Stimulated activated CD8-positive, alpha-beta memory T cell treated with anti-CD3 and anti-CD28 coated beads, Interleukin-4, amount 100 ng/mL, for 24 hours (primary cell): ENCODE measurements at regions not wholly inside any gene's neighbourhood (a gene's known extent, or its start where the extent isn't known, plus 50 kb on each side); places are given as distances from the start of the nearest gene placed in this dataset.

Source experiments
- DNase-seq: peaks from one replicate; pipeline ENCODE4 v3.0.0-alpha.2; 2020; ENCODE audit warnings: low read depth

DNA sequence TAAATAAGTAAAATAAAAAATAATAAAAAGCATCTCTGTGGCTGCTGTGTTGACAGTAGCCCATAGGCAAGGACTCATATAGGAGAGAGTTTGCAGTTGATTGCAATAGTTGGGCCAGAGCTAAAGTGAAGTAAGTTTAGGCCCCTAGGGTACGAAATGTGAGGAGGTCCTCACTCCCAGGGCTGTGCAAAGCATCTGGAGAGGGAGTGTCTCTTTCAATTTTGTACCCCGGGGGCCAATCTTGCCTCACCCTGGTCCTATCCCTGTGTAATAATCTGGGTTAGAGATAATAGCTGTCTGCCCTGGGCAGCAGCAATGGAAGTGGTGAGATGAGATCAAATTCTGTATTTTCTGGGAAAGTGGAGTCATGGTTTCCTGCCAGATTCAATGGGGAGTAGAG is 365.7 kb downstream of the GATA3 start:
- DNase-seq: no peak

GRCh38 chr10:8424555-8425211 is 370.2 kb downstream of the GATA3 start:
- no peak for DNase-seq

DNA sequence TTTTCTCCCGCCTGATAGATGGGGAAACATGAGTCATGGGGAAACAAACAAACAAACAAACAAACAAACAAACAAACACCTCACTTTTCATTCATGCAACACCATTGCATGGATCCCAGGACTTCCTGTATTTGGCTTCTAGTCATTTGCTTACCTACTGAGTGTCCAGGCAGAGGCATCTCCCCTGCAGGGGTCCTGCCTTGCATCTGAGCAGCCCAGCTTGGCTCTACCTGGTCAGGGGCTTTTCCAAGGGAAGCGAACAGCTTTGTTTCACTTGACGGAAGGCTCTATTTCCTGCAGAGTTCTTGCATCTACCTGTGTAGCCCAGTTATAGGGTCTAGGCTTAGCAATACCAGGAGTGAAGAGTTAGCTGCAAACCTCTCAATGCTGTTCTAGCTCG is 374.2 kb downstream of the GATA3 start:
- no peak for DNase-seq

DNA sequence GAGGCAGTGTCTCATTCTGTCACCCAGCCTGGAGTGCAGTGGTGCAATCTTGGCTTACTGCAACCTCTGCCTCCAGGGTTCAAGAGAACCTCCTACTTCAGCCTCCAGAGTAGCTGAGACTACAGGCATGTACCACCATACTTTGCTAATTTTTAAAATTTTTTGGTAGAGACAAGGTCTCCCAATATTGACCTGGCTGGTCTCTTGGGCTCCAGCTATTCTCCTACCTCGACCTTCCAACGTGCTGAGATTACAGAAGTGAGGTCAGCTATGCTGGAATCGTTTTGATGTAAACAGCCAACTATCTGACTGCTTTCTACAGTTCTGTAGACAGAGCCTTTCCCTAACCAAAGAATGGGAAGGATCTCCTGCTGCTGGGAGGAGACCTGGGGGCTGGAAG is 375.8 kb downstream of the GATA3 start:
- no peak for DNase-seq

DNA sequence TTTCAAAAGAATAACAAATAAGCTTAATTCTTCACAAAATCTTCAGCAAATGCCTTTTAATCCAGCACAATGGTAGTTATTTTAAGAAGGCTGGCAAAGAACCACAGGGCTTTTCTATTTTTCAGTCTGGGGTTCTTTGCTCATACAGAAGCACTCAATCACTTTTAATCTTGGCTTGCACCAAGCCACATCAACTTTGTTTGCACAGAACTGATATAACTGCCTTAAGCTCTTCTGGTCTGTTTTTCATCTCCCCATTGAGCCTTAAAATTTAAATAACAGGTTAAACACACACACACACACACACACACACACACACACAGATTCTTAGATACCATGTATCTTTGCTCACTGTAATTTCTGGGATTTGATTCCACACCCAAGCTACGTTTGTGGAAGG is 377.0 kb downstream of the GATA3 start:
- DNase-seq: no peak

DNA sequence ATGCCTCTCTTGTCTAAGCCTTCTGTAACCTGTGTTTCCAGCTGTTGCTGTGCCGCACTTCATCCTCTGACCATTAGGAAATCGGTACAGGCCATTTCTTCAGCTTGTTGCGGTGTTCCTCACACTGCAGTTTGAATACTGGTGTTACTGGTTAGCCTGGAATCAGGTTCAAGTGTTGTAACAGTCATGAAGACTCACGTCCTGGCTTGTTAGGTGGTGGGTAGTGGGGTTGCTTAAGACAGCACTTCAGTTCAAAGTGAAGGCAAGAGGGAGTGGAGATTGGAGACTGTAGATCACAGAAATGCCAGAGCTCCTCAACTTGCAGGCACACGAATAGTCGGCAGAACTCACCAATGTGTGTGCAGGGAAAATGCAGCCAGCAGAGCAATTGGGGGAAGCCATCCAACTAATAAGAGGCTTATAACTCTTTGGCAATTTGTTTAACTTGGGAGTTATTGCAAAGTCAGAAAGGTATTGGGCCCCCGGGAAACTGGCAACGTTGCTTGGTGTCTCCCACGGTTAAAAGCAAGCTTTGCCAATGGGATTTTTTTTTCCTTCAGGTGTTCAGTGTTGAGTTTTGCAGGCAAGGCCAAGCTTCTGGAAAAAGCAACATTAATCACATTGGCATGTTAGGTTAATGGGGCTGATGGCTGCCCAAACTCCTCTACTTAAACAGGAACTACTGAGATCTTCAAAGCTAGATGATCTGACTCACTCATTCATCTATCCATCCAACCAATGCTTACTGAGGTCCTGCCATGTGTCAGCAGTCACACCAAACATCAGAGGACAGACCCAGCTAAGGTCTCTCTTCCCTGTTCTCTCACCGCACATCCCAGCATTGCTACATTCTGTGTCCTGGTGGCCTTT is 380.9 kb downstream of the GATA3 start:
- no peak for DNase-seq

DNA sequence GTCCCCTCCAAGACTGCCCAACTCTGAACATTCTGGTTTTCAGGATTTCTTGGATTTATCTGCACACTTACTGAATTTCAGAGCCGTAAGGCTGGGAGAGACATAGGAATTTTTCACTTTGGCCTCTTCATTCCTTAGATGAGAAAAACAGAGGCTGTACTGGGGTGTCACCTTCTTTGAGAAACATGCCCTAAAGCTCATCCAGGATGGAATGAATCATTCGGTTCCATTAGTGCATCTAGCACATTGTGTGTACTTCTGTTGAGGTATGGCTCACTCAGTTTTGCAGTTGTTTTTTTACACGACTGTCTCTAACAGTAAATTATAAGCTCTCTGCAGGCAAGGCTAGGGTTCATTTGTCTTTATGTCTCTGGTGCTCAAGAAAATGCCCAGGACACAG is 383.4 kb downstream of the GATA3 start:
- no peak for DNase-seq

DNA sequence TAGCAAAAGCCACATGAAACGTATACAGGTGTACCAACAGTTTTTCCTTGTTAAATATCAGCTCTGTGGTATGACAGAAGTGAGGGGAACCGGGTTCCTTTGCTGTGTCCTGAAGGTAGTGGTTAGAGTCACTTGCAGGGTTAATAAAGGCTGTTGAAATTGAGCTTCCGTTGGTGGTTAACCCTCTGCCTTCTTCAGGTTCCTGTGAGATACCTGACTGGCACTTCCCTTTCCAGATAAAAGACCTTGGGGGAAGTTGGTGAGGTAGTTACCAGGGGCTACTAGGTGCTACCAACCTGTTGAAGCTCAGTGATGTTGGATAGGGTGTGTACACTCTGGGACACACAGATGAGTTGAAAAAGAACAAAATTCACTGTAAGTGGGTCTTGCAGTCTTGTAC is 384.1 kb downstream of the GATA3 start:
- DNase-seq: no peak

GRCh38 chr10:8439040-8439439 is 384.6 kb downstream of the GATA3 start:
- DNase-seq: no peak

GRCh38 chr10:8444630-8445029 is 390.1 kb downstream of the GATA3 start:
- DNase-seq: peak; percentile 26

DNA sequence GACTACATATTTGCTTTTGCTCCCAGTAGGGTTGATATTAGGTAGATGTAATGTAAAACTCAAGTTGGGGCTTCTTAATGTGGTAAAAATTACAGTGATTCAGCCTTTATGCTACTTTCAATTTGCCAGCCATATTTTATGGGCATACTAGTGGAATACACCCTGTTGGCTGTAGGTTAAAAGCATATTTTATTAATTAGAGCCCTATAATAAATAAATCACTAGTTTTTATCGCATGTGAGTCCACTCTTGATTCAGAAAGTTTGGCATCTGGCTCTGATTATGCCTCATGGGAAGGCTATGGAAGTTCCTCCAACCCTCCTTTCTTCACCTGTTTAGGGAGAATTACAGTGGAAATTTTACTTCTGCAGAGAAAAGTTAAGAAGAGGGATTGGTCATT is 390.9 kb downstream of the GATA3 start:
- DNase-seq: no peak

DNA sequence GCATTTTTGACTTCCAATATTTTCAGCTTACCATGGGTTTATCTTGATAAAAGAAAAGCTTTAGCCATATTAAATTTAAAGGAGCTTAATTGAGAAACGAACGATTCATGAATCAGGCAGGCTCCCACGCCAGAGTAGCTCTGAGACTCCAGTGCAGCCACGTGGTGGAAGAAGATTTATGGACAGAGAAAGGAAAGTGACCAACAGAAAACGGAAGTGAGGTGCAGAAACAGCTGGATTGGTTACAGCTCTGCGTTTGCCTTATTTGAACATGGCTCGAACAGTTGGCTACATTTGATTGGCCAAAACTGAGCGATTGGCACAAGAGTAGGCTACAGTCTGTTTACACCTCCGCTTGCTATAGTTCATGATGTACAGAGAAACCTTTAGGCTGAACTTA is 395.4 kb downstream of the GATA3 start:
- no peak for DNase-seq

GRCh38 chr10:8453587-8453986 is 399.1 kb downstream of the GATA3 start:
- no peak for DNase-seq

DNA sequence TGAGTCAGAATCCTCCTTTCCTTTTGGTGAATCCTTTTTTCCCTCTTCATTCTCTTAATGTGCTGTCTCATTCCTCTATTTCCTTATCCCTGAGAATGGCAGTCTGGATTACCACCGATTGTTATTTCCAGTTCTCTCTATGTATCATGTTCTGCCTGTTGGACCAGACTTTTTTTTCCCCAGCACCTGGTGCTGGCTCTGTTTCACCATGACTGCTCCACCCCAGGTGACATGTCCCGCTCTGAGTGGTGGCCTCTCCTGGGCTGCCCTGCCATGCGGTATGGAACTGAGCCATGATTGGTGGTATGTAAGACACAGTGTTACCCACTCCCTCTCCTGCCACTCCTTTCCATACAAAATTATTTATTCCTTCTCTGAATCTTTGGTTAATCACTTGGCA is 399.9 kb downstream of the GATA3 start:
- DNase-seq: no peak

DNA sequence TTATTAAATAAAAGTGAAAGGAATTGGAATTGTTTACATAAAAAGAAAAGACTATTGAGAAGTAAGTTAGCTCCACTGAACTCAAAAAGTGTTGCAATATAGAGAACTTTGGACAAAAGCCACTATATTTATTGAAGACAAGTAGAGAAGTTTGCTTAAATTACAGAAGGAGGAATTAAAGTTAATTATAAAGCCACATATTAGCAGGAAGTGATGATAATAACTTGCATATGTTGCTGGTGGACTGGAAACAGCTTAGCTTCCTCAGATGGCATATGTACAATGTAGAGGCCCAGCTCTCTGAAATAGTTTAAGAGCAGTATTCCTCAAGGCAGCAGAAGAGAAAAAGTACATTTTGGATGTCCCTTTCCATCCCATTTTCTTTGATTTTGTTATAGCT is 400.7 kb downstream of the GATA3 start:
- no peak for DNase-seq

GRCh38 chr10:8456386-8456785 is 401.9 kb downstream of the GATA3 start:
- no peak for DNase-seq

DNA sequence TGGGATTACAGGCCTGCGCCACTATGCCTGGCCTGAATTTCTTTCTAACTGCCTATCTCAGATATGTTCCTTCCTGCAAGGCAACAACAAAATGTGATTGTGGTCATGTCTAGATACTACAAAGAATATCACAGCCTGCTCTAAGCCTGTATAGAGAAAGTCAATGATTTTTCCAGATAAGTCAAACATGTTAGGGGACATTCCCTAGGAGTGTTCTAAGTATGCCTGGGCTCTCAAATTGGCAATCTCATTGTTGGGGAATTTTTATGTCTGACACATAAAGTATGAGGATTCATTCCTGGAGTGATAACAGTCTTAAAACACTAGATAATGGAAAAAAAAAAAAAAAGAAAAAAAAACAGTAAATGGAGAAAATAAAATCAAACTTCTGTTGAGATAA is 406.1 kb downstream of the GATA3 start:
- no peak for DNase-seq

DNA sequence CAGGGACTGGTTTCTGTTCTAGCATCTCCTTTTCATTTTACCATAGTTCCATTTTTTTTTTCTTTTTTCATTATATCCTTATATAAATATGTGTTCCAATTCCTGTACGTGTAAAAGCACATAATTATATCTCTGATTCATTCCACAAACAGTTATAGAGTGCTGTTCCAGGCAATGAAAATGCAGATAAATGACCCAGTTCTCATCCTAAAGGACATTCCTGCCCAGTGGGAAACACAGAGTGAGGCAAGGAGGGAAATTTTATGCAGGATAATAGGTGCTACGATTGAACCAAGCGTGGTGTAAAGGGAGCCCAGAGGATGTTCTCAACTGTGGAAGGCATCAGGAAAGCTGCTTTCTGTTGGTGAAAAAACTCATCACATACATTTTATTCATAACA is 408.1 kb downstream of the GATA3 start:
- no peak for DNase-seq

DNA sequence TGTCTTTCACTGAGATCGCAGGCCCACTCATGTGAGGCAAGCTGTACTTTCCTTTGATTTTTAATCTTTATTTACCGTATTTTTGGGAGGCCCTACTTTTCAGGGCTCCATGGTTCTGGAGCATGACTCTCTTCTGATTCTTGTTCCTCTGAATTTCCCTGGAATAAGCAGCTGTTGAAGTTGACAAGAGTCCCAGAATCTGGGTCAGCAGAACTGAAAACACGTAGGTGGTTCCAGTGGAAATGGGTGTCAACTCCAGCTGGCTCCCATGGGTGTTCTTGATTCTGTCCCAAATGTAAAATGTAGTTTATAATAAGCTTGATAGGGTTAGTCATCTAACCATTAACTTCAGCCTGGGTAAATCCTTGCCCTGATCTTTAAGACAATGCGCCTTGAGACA is 409.4 kb downstream of the GATA3 start:
- DNase-seq: no peak

GRCh38 chr10:8468477-8468876 is 414.0 kb downstream of the GATA3 start:
- no peak for DNase-seq

- DNase-seq: no peak
Measured at GRCh38 chr10:8473205-8473604, 418.7 kb downstream of the GATA3 start.

GRCh38 chr10:8477300-8477699 is 422.8 kb downstream of the GATA3 start:
- DNase-seq: no peak

- DNase-seq: no peak
Measured at GRCh38 chr10:8481718-8482504, 427.4 kb downstream of the GATA3 start.
